ENCODE measurements at regions not wholly inside any gene's neighbourhood (a gene's known extent, or its start where the extent isn't known, plus 50 kb on each side); places are given as distances from the start of the nearest gene placed in this dataset.
"Not testable (repeated sequence)": the region's sequence is repeated elsewhere in the genome, so short reads cannot be mapped to it uniquely, and the experiment has no call there.

DNA sequence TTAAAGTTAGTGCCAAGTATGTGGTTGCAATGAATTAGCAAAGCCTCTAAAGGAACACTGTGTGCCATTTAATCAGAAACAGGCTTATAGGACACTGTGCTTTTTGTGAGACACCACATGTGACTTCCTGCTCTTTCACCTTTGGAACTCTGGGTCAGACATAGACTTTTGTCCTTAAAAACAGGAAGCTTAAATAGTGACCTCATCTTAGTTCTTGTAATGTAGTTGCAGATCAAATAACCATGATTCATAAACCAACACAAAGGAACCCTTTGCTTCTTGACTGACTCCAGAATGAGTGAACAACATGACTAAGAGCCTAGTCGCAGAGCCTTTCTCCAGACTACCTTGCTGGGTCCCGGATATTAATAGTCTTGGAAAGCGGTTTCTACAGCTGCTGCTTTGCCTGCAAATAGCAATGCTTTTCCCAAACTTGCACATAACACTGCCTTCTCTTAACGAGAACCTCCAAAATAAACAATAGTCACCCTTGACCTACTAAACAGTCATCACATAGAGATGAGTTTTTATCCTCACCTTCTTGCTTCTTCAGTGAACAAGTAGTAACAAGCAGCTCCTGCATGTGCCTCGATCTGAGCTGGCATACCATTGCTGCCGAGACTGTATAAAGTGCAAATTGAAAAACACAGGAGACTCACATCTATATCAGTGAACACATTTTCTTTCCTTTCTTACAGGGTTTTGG lies 1947.0 kb downstream of the FOXD4L5 start:
- CTCF ChIA-PET; H2AFZ ChIP-seq (ENCODE audit: control insufficient read depth, low read depth, low read length); in situ Hi-C loops (cut with MboI); intact Hi-C loops (cut with micrococcal nuclease; ENCODE audit: unreplicated experiment); H3K27me3 ChIP-seq (replicated peaks in 1 of 2; ENCODE audit: control insufficient read depth in 2 of 2, insufficient read depth in 2 of 2, low read length in 1 of 2); ATAC-seq; RAD21 ChIA-PET (ENCODE audit: unreplicated experiment); H3K79me2 ChIP-seq (ENCODE audit: control insufficient read depth, insufficient read depth, low read length); FAIRE-seq; DNase-seq (ENCODE audit: low read depth, low spot score); H4K20me1 ChIP-seq (ENCODE audit: control insufficient read depth, insufficient read depth); BruUV-seq (replicated peaks); H3K4me2 ChIP-seq (ENCODE audit: control insufficient read depth, insufficient read depth); H3K4me1 ChIP-seq (ENCODE audit: control insufficient read depth, insufficient read depth, low read length); H3K4me3 ChIP-seq; H3K9me3 ChIP-seq (replicated peaks; ENCODE audit: control insufficient read depth, insufficient read depth, low read length); H3K36me3 ChIP-seq (ENCODE audit: control insufficient read depth in 2 of 2, insufficient read depth in 2 of 2, low read length in 1 of 2); POLR2A ChIA-PET; H3K9ac ChIP-seq (ENCODE audit: control insufficient read depth, insufficient read depth, low read length); SMC1A ChIA-PET (ENCODE audit: uncharacterized antibody, unreplicated experiment); H3K27ac ChIP-seq (ENCODE audit: control insufficient read depth, insufficient read depth): not testable (repeated sequence)
- TF ChIP-seq ATF7 (IDR thresholded peaks at IDR 0.05; ENCODE audit: low read depth), result peak; percentile 85
- peak; percentile 57 for TF ChIP-seq NR2C1 (IDR thresholded peaks at IDR 0.05)
- 60% methylated on average over 3 of the region's 6 CpGs for WGBS (ENCODE audit: insufficient coverage, insufficient replicate concordance, low lambda C conversion rate, missing lambda C conversion rate)

DNA sequence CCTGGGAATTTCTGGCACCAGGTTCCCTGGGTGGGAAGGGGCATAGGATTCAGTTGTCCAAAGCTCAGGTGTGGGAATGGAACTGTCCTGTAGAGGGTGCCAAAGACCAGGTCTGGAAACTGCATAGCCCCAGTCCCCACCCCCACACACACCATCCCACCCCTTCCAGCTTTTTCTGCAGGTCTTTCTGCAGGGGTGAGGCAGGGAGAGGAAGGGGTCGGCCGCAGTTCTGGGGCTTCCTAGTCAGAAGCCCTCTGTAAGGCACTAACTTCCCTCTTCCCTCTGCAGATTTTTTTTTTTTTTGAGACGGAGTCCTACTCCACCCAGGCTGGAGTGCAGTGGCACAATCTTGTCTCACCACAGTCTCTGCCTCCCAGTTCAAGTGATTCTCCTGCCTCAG lies 1949.7 kb downstream of the FOXD4L5 start:
- CTCF ChIA-PET; BruUV-seq (replicated peaks); intact Hi-C loops (cut with micrococcal nuclease; ENCODE audit: unreplicated experiment); H3K9me3 ChIP-seq (replicated peaks; ENCODE audit: control insufficient read depth, insufficient read depth, low read length); H3K27me3 ChIP-seq (replicated peaks in 1 of 2; ENCODE audit: control insufficient read depth in 2 of 2, insufficient read depth in 2 of 2, low read length in 1 of 2); POLR2A ChIA-PET; H3K4me1 ChIP-seq (ENCODE audit: control insufficient read depth, insufficient read depth, low read length); ATAC-seq; H3K36me3 ChIP-seq (ENCODE audit: control insufficient read depth in 2 of 2, insufficient read depth in 2 of 2, low read length in 1 of 2); H3K4me3 ChIP-seq; H3K79me2 ChIP-seq (ENCODE audit: control insufficient read depth, insufficient read depth, low read length); DNase-seq (ENCODE audit: low read depth, low spot score); H2AFZ ChIP-seq (ENCODE audit: control insufficient read depth, low read depth, low read length); RAD21 ChIA-PET (ENCODE audit: unreplicated experiment); SMC1A ChIA-PET (ENCODE audit: uncharacterized antibody, unreplicated experiment); H4K20me1 ChIP-seq (ENCODE audit: control insufficient read depth, insufficient read depth); H3K4me2 ChIP-seq (ENCODE audit: control insufficient read depth, insufficient read depth); FAIRE-seq; H3K27ac ChIP-seq (ENCODE audit: control insufficient read depth, insufficient read depth); in situ Hi-C loops (cut with MboI); H3K9ac ChIP-seq (ENCODE audit: control insufficient read depth, insufficient read depth, low read length): not testable (repeated sequence)
- 0 out of 2 replicates have a peak, but pooled peaks have one; percentile 13 for TF ChIP-seq RAD21 (IDR thresholded peaks at IDR 0.05; ENCODE audit: insufficient read depth, low read depth, low read length)
- 0% methylated on average over 2 of the region's 3 CpGs for WGBS (ENCODE audit: insufficient coverage, insufficient replicate concordance, low lambda C conversion rate, missing lambda C conversion rate)

DNA sequence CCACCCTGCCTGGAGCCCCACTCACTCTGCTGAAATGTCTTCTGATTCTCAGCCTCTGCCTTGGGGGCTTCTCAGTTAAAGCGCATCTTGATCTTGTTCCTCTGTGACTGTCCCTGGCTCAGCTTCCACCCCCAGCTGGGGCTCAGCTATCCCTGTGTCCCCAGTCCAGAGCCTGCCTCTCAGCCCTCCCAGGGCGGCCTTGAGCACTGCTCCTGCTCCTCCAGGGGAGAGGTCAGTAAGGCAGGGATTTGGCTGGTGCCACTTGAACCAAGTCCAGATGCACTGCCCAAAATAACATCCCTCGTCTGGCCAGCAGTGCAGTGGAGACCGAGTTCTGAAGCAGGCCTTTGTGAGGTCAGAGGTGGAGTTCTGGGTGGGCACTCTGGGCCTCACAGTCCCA lies 1950.8 kb downstream of the FOXD4L5 start:
- in situ Hi-C loops (cut with MboI); H4K20me1 ChIP-seq (ENCODE audit: control insufficient read depth, insufficient read depth); H3K79me2 ChIP-seq (ENCODE audit: control insufficient read depth, insufficient read depth, low read length); H3K27me3 ChIP-seq (replicated peaks in 1 of 2; ENCODE audit: control insufficient read depth in 2 of 2, insufficient read depth in 2 of 2, low read length in 1 of 2); H3K27ac ChIP-seq (ENCODE audit: control insufficient read depth, insufficient read depth); H3K4me3 ChIP-seq; POLR2A ChIA-PET; H3K9ac ChIP-seq (ENCODE audit: control insufficient read depth, insufficient read depth, low read length); H3K9me3 ChIP-seq (replicated peaks; ENCODE audit: control insufficient read depth, insufficient read depth, low read length); H3K36me3 ChIP-seq (ENCODE audit: control insufficient read depth in 2 of 2, insufficient read depth in 2 of 2, low read length in 1 of 2); DNase-seq (ENCODE audit: low read depth, low spot score); intact Hi-C loops (cut with micrococcal nuclease; ENCODE audit: unreplicated experiment); H2AFZ ChIP-seq (ENCODE audit: control insufficient read depth, low read depth, low read length); H3K4me1 ChIP-seq (ENCODE audit: control insufficient read depth, insufficient read depth, low read length); H3K4me2 ChIP-seq (ENCODE audit: control insufficient read depth, insufficient read depth); FAIRE-seq; ATAC-seq; CTCF ChIA-PET; SMC1A ChIA-PET (ENCODE audit: uncharacterized antibody, unreplicated experiment); RAD21 ChIA-PET (ENCODE audit: unreplicated experiment); BruUV-seq (replicated peaks): not testable (repeated sequence)
- 14% methylated on average over 1 of the region's 4 CpGs for WGBS (ENCODE audit: insufficient coverage, insufficient replicate concordance, low lambda C conversion rate, missing lambda C conversion rate)

DNA sequence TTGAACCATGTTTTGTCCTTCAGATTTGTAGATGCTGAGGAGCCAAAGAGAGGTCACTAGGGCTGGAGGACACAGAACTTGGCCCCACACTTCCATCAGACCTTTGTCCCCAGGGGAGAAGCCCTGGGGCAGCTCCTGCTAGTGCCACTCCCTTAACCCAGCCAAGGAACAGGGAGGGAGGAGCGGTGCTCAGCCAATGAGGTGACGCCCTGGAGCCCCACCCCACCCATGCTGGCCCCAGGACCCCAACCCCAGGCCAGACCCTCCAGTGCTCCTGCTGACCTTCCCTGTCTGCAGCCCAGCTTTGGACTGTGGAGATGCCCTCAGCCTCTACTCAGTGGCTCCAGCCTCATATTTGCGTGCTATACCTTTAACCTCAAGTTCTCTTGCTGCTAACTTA lies 1951.9 kb downstream of the FOXD4L5 start:
- CTCF ChIA-PET; H3K4me3 ChIP-seq; in situ Hi-C loops (cut with MboI); H3K27ac ChIP-seq (ENCODE audit: control insufficient read depth, insufficient read depth); H3K36me3 ChIP-seq (ENCODE audit: control insufficient read depth in 2 of 2, insufficient read depth in 2 of 2, low read length in 1 of 2); H2AFZ ChIP-seq (ENCODE audit: control insufficient read depth, low read depth, low read length); H3K27me3 ChIP-seq (replicated peaks in 1 of 2; ENCODE audit: control insufficient read depth in 2 of 2, insufficient read depth in 2 of 2, low read length in 1 of 2); FAIRE-seq; ATAC-seq; DNase-seq (ENCODE audit: low read depth, low spot score); H3K79me2 ChIP-seq (ENCODE audit: control insufficient read depth, insufficient read depth, low read length); H3K9ac ChIP-seq (ENCODE audit: control insufficient read depth, insufficient read depth, low read length); H3K4me2 ChIP-seq (ENCODE audit: control insufficient read depth, insufficient read depth); BruUV-seq (replicated peaks); H4K20me1 ChIP-seq (ENCODE audit: control insufficient read depth, insufficient read depth); H3K9me3 ChIP-seq (replicated peaks; ENCODE audit: control insufficient read depth, insufficient read depth, low read length); RAD21 ChIA-PET (ENCODE audit: unreplicated experiment); intact Hi-C loops (cut with micrococcal nuclease; ENCODE audit: unreplicated experiment); SMC1A ChIA-PET (ENCODE audit: uncharacterized antibody, unreplicated experiment); H3K4me1 ChIP-seq (ENCODE audit: control insufficient read depth, insufficient read depth, low read length); POLR2A ChIA-PET: not testable (repeated sequence)
- WGBS (ENCODE audit: insufficient coverage, insufficient replicate concordance, low lambda C conversion rate, missing lambda C conversion rate), result no CpG with 5 or more reads among the region's 3 CpGs
